ENCODE measurements at regions not wholly inside any gene's neighbourhood (a gene's known extent, or its start where the extent isn't known, plus 50 kb on each side); places are given as distances from the start of the nearest gene placed in this dataset.
"Not testable (repeated sequence)": the region's sequence is repeated elsewhere in the genome, so short reads cannot be mapped to it uniquely, and the experiment has no call there.

DNA sequence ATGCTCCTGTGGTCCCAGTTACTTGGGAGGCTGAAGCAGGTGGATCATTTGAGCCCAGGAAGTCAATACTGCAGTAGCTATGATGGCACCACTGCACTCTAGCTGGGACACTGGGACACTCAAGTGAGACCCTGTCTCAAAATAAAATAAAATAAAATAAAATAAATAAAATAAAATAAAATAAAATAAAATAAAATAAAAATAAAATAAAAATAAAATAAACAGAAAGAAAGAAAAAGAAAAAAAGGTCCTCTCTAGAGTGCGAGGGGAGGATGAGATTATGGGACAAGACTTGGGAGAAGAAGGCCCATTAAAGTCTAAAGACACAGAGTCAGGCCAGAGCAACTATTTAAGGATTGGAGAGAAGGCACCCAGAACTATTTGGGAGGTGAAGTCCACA, 172.5 kb downstream of the IER5 start:
- no peak for DNase-seq

DNA sequence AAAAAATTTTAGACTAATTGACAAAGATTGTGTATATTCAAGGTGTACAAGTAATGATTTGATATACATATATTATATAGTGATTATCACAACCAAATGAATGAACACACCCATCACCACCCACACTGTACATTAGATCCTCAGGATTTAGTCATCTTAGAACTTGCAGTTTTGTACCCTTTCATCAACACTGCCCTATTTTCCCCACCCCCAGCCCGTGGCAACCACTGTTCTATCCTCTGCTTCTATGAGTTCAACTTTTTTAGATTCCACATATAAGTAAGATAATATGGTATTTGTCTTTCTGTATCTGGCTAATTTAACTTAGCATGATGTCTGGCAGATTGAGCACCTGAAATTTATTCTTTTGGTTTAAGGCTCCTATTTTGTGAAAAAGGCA, 173.6 kb downstream of the IER5 start:
- DNase-seq, result no peak

DNA sequence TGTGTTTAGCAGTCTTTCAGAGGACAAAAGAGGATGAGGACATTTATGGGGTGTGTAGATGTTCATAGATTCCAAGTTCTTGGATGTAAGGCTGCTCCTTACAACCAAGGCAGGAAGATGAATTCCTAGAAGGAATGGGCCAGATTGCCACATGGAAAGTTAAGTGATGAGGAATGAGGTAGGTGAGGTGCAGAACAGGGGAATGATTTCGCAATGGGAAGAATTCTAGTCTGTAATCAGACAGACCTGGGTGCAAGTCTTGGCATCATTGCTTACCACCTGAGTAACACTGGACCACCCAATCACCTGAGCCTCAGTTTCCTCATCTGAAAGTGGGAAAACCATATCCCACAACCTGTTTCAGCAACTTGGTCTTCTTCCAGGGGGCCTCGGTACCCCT, 174.9 kb downstream of the IER5 start:
- no peak for DNase-seq

DNA sequence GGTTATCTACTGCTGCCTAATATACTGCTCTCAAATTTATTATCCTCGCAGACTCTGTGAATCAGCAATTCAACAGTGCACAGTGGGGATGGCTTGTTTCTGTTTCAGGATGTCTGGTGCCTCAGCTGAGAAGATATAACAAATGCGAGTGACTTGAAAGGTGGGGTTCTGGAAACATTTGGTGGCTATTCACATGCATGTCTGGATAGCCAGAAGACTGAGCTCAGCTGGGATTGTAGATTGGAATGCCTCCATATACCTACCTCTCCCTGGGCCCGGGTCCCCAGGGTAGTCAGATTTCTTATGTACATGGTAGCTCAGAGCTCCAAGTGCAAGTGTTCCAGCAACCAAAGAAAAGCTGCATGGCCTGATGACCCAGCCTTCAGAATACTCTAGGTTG, 176.3 kb downstream of the IER5 start:
- DNase-seq, result no peak

DNA sequence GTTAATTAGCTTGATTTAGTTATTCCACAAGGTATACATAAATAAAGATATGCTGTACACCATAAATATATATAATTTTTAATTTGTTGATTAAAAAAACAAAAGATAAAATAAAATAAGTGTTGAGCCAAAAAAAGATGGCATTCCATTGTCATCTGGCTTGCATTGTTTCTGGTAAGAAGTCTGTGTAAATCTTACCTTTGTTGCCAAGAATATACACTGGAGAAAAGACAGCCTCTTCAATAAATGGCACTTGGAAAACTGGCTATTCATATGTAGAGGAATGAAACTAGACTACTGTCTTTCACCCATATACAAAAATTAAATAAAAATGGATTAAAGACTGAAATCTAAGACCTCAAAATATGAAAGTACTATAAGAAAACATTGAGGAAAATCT, 196.5 kb downstream of the IER5 start:
- no peak for DNase-seq

DNA sequence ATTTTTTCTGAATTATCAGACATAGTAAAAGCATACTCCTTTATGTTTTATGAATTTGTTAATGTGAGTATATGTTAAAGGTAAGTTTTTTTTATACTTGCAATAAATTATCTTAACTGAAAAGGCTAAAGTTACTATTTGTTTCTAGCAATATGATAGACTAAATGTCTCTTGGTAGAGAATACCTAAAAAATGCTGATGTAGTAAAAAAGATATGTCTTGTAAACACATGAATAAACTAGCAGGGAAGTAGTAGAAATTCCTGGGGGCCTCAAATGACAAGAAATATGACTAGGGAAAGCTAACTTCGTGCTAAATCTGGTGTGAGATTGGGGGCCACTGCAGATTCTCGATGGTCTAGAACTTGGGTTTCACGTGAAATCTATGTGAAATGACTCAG, 188.1 kb upstream of the CACNA1E start:
- DNase-seq, result no peak

DNA sequence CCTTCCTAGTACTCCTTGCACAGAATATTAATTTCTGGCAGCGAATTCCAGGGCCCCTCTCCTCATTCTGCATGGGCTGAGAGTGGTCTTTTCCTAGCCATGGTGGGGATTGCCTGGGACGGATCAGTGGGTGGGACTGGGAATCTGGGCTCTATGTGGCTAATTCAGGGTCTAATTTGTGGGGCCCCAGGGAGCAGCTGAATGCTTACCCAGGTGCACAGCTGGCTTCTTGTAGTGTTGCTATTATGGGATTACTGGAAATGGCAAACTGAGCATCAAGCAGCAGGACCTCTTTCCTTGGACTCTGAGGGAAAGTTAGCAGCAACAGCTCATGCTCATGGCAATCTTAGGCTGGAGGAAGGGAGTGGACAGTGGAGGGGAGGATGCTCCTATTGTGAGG, 187.1 kb upstream of the CACNA1E start:
- no peak for DNase-seq

DNA sequence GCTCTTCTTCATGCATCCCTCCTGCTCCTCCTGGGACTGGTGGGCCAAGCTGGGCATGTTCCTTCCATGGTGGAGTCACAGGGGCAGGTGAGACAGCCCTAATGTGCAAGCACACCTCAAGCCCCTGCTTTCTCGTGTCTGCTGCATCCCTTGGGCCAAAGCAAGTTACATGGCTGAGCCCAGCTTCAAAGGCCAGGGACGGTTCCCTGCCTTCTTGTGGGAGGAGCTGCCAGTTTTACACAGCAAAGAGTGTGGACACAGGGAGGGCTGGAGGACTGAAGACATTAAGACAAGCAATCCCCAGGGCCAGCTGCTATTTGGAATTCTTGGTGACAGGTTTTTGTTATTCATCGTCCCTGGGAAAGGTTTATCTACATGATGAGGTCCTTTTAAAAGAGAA, 175.2 kb upstream of the CACNA1E start:
- DNase-seq, result no peak

DNA sequence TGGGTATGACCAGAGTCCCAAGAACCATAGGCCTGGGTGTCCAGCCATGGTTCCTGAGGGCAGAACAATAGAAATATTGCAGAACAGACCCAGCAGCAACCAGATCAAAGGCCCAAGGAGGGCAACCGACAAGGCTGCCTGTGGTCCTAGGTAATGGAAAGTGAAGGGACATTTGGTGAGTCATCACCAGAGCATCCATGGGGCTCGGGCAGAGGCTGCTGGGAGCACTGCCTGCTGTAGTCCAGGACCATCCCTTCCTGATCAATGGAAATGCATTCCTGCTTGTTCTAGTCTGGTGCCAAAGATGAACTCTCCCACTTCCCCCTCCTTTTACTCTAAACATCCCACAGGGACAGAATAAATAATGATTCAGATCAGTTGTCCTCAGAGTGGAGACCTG, 172.8 kb upstream of the CACNA1E start:
- DNase-seq, result no peak

DNA sequence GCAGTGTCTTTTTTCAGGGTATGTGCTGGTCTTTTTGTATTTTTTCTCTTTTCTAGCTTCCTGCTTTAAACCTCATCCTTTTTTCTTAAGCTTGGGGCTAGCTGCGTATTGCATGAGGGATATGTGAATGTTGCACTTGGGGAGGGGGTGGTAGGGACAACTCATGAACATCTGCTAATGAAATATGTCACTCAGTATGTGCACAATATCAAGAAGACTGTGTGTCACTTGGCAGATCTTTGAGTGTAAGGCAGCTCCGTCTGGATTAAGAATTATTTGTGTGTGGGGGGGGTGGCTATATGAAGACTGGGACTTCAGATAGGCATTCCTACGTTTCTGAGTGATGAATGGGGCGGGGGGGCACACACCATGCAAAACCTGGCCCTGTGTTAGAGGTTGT, 170.4 kb upstream of the CACNA1E start:
- no peak for DNase-seq

DNA sequence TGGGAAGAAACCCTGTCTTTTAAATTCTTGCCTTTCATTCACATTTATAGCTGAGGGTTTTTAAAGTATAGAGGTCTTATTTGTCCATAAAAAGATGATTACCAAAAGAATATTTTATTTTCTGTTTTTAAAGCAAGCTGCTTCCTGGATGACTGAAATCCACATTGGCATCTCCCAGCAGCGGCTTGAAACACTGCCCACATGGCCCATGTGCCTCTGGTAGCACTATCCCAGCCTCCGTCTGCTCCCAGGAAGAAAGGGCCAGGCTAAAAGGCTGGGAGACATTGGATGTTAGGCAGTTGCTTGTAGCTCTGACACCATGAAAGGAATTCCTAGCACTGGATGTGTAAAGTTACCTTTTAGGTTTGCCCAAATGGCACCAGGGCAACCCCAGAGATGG, 169.9 kb upstream of the CACNA1E start:
- DNase-seq, result no peak

DNA sequence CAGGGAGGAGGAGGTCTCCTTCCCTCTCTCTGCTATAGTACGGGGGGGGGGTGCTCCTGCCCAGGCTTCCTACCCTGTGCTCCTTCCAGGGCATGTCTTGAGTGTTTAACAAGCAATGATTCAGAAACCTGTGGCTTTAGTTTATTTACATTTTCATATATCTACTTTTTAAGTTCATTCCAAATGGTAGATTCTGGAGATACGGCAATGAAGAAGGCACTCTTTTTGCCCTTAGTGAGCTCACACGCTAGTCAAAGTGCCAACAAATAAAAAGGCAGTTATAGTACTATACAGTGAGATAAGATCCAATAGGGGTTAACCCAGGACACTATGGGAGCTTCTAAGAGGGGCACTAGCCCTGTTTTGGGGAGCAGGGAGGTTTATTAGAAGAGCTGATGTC, 169.3 kb upstream of the CACNA1E start:
- no peak for DNase-seq

DNA sequence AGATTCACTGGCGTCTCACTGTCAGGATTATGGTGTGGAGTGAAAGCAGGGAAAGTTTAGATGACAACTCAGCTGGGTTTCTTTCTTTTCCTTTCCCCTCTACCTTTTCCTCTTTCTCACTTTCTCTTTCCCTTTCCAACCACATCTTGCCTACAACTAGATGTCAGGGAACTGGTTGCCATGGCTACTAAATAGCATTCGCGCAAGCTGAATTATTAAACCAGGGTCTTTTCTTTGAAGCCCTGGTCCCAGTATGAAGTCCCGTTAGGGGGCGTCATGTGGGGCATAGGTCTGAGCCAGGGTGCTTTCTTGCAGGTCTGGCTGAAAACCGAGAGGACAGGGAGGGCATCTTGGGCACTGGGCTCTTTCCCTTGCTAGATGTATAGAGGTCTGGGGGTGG, 168.4 kb upstream of the CACNA1E start:
- no peak for DNase-seq

DNA sequence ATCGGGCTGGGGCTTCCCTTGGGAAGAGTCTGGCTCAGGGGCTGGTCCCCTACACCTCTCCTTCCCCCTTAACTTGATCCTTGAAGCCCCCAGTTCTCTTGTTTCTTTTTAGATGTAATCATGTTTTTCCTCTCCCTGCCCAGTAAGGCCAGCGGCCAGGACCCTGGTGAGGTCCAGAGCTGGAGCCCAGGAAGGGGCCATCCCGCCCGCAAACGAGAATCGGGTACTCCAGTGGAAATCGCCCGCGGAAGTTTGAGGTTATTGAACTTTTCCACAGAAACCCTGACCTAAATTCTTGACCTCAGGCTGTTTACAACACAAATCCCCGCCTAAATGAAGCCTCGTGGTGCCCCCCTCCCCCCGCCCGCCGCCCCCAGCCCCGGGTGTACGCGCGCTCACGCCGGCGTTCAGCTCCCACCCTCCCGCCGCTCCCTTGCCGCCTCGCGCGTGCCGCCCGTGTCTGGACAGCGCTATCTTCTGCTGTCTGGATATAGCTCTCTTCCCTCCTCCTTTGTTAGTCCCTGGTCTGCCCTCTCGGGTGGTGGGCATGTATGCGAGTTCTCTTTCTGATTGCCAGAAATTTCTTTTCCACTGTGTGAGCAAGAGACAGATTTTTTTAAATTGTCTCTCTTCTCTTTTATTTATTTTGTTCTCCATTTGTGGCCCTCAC, 165.9 kb upstream of the CACNA1E start:
- DNase-seq, result no peak

DNA sequence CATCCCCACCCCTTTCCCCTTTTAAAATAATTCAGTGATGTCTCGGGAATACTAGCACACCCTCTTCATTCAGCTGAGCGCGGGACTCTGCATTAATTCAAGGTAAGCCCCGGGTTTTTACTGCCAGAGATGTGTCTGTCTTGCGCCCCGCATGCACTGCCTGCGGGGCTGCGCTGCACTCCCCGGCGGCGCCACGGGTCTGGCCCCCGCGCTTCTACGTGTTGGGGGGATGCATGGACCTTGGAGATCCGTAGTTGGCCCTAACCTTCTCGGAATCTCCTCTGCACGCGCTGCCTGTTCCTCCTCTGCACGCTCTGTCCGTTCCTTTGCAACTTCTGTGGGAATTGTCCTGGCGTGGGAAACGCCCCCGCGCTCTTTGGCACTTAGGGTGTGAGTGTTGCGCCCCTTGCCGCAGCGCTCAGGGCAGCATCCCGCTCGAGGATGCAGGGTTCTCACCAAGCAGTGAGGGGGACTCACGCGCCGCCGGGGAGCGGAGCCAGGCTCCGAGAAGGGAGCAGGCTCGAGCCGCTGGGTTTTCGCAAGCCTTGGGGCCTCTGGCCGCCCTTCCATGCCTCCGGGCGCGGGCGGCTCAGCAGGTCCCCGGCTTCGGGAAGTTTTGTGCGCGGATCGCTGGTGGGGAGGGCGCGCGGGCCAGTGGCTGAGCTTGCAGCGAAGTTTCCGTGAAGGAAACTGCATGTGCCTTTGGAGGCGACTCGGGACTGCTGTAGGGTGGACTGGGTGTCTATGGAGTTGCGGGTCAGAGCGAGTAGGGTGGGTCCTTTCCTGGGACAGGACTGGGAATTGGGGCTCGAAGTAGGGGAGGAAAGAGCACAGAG, 165.1 kb upstream of the CACNA1E start:
- DNase-seq, result no peak

DNA sequence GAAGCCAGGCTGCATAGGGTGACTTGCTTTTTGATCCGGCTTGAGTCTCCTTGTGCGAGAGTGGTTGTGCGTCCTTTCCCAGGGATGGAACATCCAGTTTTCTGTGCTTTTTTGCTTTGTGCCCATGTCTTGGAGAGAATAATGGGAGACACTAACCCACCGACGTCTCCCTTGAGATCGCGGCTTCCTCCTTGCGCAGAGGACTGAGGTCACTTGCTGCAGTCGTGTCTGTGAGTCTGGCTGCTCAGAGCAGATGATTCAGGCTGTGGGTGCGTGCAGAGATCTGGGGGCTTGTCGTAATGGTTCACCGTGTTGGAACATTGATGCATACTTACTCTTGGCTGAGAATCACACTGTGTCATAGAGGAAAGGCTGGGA, 164.5 kb upstream of the CACNA1E start:
- DNase-seq, result no peak

DNA sequence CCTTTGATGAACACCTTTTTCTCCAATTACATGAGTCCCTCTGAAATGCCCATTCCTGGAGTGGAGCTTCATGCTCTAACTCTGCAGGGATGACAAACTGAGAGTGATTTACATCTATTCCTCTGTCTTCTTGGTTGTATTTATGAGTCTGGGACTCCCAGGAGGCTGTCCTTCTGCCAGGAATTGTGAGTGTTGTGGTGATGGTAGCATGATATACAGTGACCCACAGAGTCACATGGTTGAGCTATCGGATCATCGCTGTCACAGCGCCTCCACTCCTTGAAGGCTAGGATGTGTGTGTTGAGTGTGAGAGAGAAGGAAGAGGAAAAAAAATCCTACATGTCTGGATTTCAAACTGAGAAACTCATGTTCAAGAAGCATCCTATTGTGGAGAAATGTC, 163.4 kb upstream of the CACNA1E start:
- DNase-seq, result no peak

DNA sequence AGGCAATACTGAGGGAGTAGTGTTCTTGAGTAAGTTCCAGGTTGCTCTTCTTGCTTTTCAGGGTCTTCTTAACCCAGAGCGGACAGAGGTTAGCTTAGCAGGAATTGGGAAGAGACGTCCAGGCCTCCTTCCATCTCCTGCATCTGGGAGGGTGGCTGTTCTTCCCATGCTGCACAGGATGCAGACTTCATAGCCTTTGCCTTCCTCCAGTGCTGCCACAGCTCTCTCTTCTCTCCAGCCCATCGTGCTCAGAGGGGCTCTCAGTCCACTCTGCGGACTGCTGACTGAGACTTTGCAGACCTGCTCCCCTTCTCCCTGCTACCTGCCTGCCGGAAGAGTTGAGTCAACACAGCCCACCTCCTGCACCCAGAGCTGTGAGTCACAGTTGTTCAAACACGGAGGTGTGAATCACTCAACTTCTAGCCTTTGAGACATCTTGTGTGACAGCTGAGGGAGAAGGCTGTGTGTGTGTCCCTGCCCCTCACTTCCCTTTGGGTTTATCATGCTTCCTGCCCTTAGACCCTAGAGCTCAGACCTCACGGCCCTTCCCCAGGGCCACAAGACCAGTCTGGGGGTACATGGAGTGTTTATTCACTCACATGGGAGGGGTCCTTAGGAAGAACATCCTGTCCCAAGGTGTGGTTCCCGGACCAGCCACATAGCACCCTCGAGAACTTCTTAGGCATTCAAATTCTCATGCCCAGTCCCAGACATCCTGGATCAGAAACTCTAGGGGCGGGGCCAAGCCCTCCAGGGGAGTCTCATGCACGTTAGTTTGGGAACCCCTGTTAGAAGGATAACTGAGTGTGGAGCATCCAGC, 158.3 kb upstream of the CACNA1E start:
- no peak for DNase-seq

DNA sequence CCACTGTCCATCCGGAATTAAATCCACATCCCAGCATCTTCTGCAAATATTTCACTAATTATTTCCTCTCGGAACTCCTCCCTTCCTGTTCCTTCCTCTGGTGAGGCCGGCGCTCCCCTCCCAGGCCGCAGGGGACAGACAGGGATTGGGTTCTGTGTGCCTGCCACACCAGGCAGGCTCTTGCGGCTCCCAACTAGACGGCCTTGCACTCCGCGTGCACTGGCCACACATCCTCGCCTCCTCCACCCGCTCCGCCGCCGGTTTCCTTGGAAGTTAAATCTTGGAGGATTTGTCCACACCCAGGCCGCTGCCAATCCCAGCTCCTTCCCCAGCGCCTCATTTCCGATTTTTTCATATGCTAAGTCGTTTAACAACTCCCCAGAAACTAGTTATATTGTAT, 157.6 kb upstream of the CACNA1E start:
- DNase-seq, result not testable (repeated sequence)

DNA sequence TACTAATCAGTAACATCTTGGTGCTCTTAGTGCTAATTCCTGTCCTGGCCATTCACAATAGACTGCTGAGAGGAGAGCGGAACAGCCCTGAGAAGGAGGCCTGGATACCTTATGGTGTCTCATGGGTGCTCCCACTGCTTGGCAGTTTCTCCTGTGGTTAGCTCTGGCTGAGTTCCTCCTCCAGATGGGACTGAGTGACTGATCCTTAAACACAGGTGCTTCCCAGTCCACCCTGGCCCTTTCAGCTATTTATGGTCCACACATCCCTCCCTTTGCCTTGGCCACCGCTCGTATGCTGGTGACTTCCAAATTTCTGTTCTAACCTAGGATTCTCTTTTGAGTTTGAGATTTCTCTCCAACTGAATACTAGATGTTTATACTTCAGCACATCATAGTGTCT, 157.0 kb upstream of the CACNA1E start:
- no peak for DNase-seq

DNA sequence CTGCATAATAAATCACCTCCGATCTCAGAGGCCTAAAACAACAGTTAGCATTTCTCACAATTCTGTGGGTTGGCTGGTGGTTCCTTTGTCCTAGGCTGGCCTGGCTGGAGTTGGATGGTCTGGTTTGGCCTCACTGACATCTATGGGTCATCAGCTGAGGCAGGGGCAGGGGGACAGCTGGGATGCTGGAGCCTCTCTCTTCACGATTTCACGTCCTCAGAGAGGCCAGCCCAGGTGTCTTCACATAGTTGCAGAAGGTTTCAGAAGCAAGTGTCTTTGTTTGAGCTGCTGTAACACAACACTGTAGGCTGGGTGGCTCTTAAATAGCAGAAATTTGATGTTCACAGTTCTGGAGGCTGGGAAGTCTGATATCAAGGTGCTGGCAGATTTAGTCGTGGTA, 155.5 kb upstream of the CACNA1E start:
- no peak for DNase-seq

DNA sequence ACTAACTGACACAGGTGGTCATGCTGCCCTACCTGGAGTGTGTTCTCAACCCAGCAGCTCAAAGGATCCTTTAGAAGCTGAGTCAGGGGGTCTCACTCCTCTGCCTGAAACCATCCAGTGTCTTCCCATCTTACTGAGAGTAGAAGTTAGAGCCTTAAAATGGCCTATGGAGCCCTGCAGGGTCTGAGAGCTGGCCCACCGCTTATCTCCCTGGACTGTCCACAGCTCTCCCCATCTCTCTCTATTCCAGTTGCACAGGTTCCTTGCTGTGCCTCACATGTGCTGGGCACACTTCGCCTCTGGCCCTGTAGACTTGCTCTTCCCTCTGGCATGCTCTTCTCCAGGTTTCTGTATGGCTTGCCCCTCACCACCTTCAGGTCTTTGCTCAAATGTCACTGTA, 148.6 kb upstream of the CACNA1E start:
- no peak for DNase-seq

DNA sequence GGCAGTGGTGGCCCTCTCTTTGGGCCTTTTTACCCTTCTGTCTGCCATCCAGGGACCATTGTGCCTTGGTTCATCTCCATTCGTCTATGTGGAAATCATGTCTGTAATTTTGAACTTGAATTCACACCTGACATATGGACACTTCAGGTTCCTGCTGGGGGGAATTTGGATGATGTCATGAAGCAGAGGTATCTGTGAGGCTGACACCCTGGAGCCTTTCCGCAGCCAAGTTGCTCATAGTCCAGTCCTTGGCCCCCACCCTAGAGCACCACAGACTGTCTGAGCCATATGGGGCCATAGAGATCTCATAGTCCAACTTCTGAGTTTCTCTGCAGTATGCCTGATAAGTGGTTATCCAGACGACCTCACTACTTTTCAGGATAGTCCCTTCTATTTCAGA, 147.7 kb upstream of the CACNA1E start:
- DNase-seq, result no peak

DNA sequence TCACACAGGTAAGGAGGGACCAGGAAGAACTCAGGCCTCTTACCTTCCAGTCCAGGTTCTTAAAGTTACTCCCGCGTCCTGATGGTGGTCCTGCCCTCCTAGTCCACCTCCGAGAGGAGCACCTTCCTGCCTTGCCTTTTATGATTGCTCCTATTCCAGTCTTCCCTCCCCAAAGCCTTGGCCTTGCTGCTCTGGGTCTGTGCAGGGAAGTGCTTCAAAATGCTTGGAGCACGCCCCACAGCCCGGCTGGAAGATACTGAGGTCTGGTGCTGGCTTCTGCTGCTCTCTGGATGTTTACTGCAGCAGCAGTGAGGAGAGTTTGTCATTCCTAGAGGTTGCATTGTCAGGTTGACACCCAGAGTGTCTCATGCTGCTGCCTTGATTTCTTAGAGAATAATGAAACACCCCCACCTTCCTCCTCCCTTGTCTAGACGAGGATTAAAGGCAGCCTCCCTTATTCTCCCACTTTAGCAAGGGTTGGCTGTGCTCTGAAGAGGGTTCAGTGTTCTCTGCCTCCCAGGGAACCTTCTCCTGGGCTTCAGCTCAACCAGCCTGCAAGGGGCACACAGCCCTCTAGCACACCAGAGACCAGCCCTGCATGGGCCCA, 142.2 kb upstream of the CACNA1E start:
- DNase-seq, result no peak

All from midbrain (tissue), 1 donor.